SK-N-SH (cell line): ENCODE measurements at regions not wholly inside any gene's neighbourhood (a gene's known extent, or its start where the extent isn't known, plus 50 kb on each side); places are given as distances from the start of the nearest gene placed in this dataset.

Source experiments
- CTCF ChIA-PET: fragments of 300-600, 350-600 bp; formaldehyde crosslinking; extraction: SDS; loops from one replicate; lab custom pipeline; 2021; lab: Yijun Ruan, JAX
- POLR2A ChIA-PET: fragments of 350-600 bp; sonication (Branson Sonifier 250); formaldehyde crosslinking; extraction: SDS; loops from one replicate; lab custom pipeline; 2020; ENCODE audit warnings: antibody characterized with exemption, inconsistent platforms; lab: Yijun Ruan, JAX
- DNase-seq: peaks from one replicate; pipeline ENCODE4 v3.0.0; 2012
- H2AFZ ChIP-seq: fragments of 200-600 bp; sonication (generic); 2 replicates; pipeline ENCODE4 v1.8.1; 2016; ENCODE audit warnings: antibody characterized with exemption, mild to moderate bottlenecking, low read depth
- H3F3A ChIP-seq: fragments of 200-600 bp; sonication (generic); replicated peaks from 2 replicates; pipeline ENCODE3; 2016; ENCODE audit warnings: antibody characterized with exemption, mild to moderate bottlenecking; ENCODE audit not compliant: insufficient read depth
- H3K27ac ChIP-seq, 2 experiments: fragments of 200-500 bp in 1 of 2; fragments of 200-600 bp in 1 of 2; sonication (Bioruptor generic) in 1 of 2; sonication (generic), shearing (Covaris generic) in 1 of 2; 2 replicates each; pipeline versions ENCODE4 v1.5.1 to v1.6.1; 2014 to 2016; ENCODE audit warnings: low read depth in 2 of 2, inconsistent platforms in 1 of 2, low read length in 1 of 2, mild to moderate bottlenecking in 1 of 2, mixed read lengths in 1 of 2
- H3K27me3 ChIP-seq: fragments of 200-600 bp; sonication (generic), shearing (Covaris generic); 2 replicates; pipeline ENCODE4 v1.6.1; 2016; ENCODE audit warnings: mixed run types; ENCODE audit not compliant: insufficient read depth
- H3K36me3 ChIP-seq, 2 experiments: fragments of 200-500 bp in 1 of 2; fragments of 200-600 bp in 1 of 2; sonication (Bioruptor generic) in 1 of 2; sonication (generic) in 1 of 2; replicated peaks in 1 of 2; 2 replicates each; pipeline versions ENCODE3 to v1.5.1; 2014 to 2016; ENCODE audit warnings: low read length in 1 of 2, mild to moderate bottlenecking in 1 of 2; ENCODE audit not compliant: insufficient read depth in 2 of 2, control insufficient read depth in 1 of 2
- H3K4me1 ChIP-seq, 2 experiments: fragments of 200-500 bp in 1 of 2; fragments of 200-600 bp in 1 of 2; sonication (Bioruptor generic) in 1 of 2; sonication (generic), shearing (Covaris generic) in 1 of 2; 2 replicates each; pipeline versions ENCODE4 v1.5.1 to v1.6.1; 2014 to 2016; ENCODE audit warnings: low read depth in 1 of 2, low read length in 1 of 2, mixed run types in 1 of 2; ENCODE audit not compliant: insufficient read depth in 2 of 2, control insufficient read depth in 1 of 2
- H3K4me2 ChIP-seq: fragments of 200-600 bp; sonication (generic), shearing (Covaris generic); 2 replicates; pipeline ENCODE4 v1.6.1; 2017; ENCODE audit warnings: mixed run types
- H3K4me3 ChIP-seq, 2 experiments: fragments of 200-500 bp in 1 of 2; fragments of 200-600 bp in 1 of 2; sonication (Bioruptor generic) in 1 of 2; sonication (generic), shearing (Covaris generic) in 1 of 2; 2 replicates each; pipeline versions ENCODE4 v1.5.1 to v1.8.1; 2014 to 2016; ENCODE audit warnings: low read depth in 2 of 2, inconsistent platforms in 1 of 2, low read length in 1 of 2, mild to moderate bottlenecking in 1 of 2, mixed read lengths in 1 of 2, moderate library complexity in 1 of 2
- H3K79me2 ChIP-seq: fragments of 200-600 bp; sonication (generic); 2 replicates; pipeline ENCODE4 v1.8.1; 2017; ENCODE audit warnings: mild to moderate bottlenecking; ENCODE audit not compliant: insufficient read depth
- H3K9ac ChIP-seq: fragments of 200-600 bp; sonication (generic); 2 replicates; pipeline ENCODE4 v1.6.1; 2017; ENCODE audit warnings: mixed run types
- H3K9me2 ChIP-seq: fragments of 200-600 bp; sonication (generic); 2 replicates; pipeline ENCODE4 v1.6.1; 2017; ENCODE audit warnings: mixed run types
- H3K9me3 ChIP-seq: fragments of 200-600 bp; sonication (generic); 2 replicates; pipeline ENCODE4 v1.6.1; 2017; ENCODE audit warnings: mixed run types, mild to moderate bottlenecking, moderate library complexity
- H4K20me1 ChIP-seq: fragments of 200-600 bp; sonication (generic); 2 replicates; pipeline ENCODE4 v1.6.1; 2017; ENCODE audit warnings: mild to moderate bottlenecking, mixed run types; ENCODE audit not compliant: insufficient read depth
- CHD2 ChIP-seq: fragments of 150-350 bp; IDR thresholded peaks from 2 replicates; pipeline ENCODE4 v1.6.1; 2018; ENCODE audit warnings: low read length; ENCODE audit not compliant: partially characterized antibody
- EP300 ChIP-seq, 2 experiments: IDR thresholded peaks; 2 replicates each; pipeline versions ENCODE4 v1.4.0 to v1.6.1; 2012; ENCODE audit warnings: borderline replicate concordance in 1 of 2, low read depth in 1 of 2, low read length in 1 of 2
- FOXJ3 ChIP-seq: sonication (generic); formaldehyde crosslinking; IDR thresholded peaks from 2 replicates; pipeline ENCODE4 v1.5.1; 2020; ENCODE audit warnings: mild to moderate bottlenecking, missing genetic modification reagents
- FOXM1 ChIP-seq: IDR thresholded peaks from 2 replicates; pipeline ENCODE4 v1.4.0; 2012; ENCODE audit warnings: low read depth, mild to moderate bottlenecking
- GABPA ChIP-seq: IDR thresholded peaks from 2 replicates; pipeline ENCODE4 v1.4.0; 2012; ENCODE audit warnings: low read depth, mild to moderate bottlenecking
- GATA2 ChIP-seq: sonication (generic); formaldehyde crosslinking; IDR thresholded peaks from 2 replicates; pipeline ENCODE4 v1.5.0; 2020; ENCODE audit warnings: mild to moderate bottlenecking, missing genetic modification reagents
- JUND ChIP-seq: IDR thresholded peaks from 2 replicates; pipeline ENCODE4 v1.4.0; 2012
- MEF2A ChIP-seq: IDR thresholded peaks from 2 replicates; pipeline ENCODE4 v1.4.0; 2012; ENCODE audit warnings: low read depth, borderline replicate concordance
- MXI1 ChIP-seq: IDR thresholded peaks from 2 replicates; pipeline ENCODE4 v1.6.1; 2012; ENCODE audit warnings: mild to moderate bottlenecking, low read depth, low read length, improper control_type of control experiment
- NFIC ChIP-seq: IDR thresholded peaks from 2 replicates; pipeline ENCODE4 v1.4.0; 2012; ENCODE audit warnings: borderline replicate concordance
- RAD21 ChIP-seq: IDR thresholded peaks from 2 replicates; pipeline ENCODE4 v1.6.1; 2012; ENCODE audit warnings: mild to moderate bottlenecking, low read length
- RFX5 ChIP-seq: IDR thresholded peaks from 2 replicates; pipeline ENCODE4 v1.6.1; 2012; ENCODE audit warnings: mild to moderate bottlenecking, improper control_type of control experiment, low read length
- RXRA ChIP-seq: IDR thresholded peaks from 2 replicates; pipeline ENCODE4 v1.4.0; 2012; ENCODE audit warnings: low read depth, mild to moderate bottlenecking, borderline replicate concordance
- SIN3A ChIP-seq: IDR thresholded peaks from 2 replicates; pipeline ENCODE4 v1.6.1; 2012; ENCODE audit warnings: low read depth, mild to moderate bottlenecking, low read length, moderate library complexity, borderline replicate concordance
- TEAD4 ChIP-seq: IDR thresholded peaks from 2 replicates; pipeline ENCODE4 v1.4.0; 2012; ENCODE audit warnings: mild to moderate bottlenecking, borderline replicate concordance; ENCODE audit not compliant: insufficient read depth
- whole genome bisulfite sequencing: methylation state at CpG from one replicate; pipeline ENCODE4 v1.1.6; 2017; ENCODE audit warnings: low lambda C conversion rate; 5-methylcytosine and 5-hydroxymethylcytosine counted together
- TF ChIP-seq, protein P1 (sequence below): fragments of 200-600 bp; sonication (generic); IDR thresholded peaks from 2 replicates; pipeline ENCODE4 v1.6.1; 2017; ENCODE audit warnings: antibody characterized with exemption, mild to moderate bottlenecking, moderate library complexity
- TF ChIP-seq, protein P2 (sequence below): fragments of 150-350 bp; IDR thresholded peaks from 2 replicates; pipeline ENCODE4 v1.6.1; 2017; ENCODE audit warnings: antibody characterized with exemption, low read length, low read depth, borderline replicate concordance
- TF ChIP-seq, protein P3 (sequence below): IDR thresholded peaks from 2 replicates; pipeline ENCODE4; 2012

DNA sequence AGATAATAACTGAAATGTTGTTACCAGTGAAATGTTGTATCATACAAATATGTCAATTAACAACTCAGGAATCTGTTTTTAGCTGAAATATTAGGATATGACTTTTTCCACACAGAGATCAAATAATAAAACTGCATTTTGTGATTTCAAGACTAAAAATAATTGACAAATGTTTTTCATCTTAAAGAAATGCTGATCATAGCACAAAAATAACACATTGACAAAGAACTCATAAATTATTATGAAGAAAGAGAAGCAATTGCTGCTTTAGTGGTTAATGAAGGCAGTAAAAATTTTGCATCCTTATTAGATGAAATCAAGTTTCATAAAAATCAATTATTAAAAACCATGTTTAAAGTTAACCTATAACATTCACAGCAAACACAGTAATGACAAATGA is 1417.3 kb downstream of the OLFM4 start (continued):
- TF ChIP-seq, protein P1, sequence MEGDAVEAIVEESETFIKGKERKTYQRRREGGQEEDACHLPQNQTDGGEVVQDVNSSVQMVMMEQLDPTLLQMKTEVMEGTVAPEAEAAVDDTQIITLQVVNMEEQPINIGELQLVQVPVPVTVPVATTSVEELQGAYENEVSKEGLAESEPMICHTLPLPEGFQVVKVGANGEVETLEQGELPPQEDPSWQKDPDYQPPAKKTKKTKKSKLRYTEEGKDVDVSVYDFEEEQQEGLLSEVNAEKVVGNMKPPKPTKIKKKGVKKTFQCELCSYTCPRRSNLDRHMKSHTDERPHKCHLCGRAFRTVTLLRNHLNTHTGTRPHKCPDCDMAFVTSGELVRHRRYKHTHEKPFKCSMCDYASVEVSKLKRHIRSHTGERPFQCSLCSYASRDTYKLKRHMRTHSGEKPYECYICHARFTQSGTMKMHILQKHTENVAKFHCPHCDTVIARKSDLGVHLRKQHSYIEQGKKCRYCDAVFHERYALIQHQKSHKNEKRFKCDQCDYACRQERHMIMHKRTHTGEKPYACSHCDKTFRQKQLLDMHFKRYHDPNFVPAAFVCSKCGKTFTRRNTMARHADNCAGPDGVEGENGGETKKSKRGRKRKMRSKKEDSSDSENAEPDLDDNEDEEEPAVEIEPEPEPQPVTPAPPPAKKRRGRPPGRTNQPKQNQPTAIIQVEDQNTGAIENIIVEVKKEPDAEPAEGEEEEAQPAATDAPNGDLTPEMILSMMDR = no peak
- TF ChIP-seq, protein P2, sequence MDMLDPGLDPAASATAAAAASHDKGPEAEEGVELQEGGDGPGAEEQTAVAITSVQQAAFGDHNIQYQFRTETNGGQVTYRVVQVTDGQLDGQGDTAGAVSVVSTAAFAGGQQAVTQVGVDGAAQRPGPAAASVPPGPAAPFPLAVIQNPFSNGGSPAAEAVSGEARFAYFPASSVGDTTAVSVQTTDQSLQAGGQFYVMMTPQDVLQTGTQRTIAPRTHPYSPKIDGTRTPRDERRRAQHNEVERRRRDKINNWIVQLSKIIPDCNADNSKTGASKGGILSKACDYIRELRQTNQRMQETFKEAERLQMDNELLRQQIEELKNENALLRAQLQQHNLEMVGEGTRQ = no peak
- TF ChIP-seq TEAD4 = no peak
- TF ChIP-seq FOXJ3 (CRISPR knock-in tag) = no peak

- ChIA-PET CTCF (interaction anchor here (1.5 kb wide), 1 partner anchor 9 kb away, joined by 4 read pairs; no protein-coding TSS in a partner anchor), POLR2A (no interaction called here)
- no peak for TF ChIP-seq JUND
- no peak for TF ChIP-seq MXI1
- TF ChIP-seq NFIC = no peak
- TF ChIP-seq, protein P1 = peak; percentile 29; the same call in 1 of the 2 replicates
- no peak for TF ChIP-seq SIN3A
- no peak for TF ChIP-seq EP300 (IDR thresholded peaks at IDR 0.05; ENCODE audit: borderline replicate concordance in 1 of 2, low read depth in 1 of 2, low read length in 1 of 2)
- no peak for TF ChIP-seq RAD21
- TF ChIP-seq GATA2 = no peak
- H3K4me3 ChIP-seq = no peak overlapping the region
- H3K4me1 ChIP-seq = no peaks in the 10 kb centered on the region
- H3K9ac ChIP-seq = no peak overlapping the region
- no peak overlapping the region for H2AFZ ChIP-seq
- no peaks in the 10 kb centered on the region for H3K9me2 ChIP-seq
- H3K36me3 ChIP-seq = no peaks in the 10 kb centered on the region
- no peaks in the 10 kb centered on the region for H3K9me3 ChIP-seq
- no peak overlapping the region for H3K4me2 ChIP-seq
- H3F3A ChIP-seq = no peaks in the 10 kb centered on the region
- no peaks in the 10 kb centered on the region for H4K20me1 ChIP-seq
- 26% methylated on average over 1 of the region's 1 CpG for WGBS
- DNase-seq = peak; percentile 11
- H3K79me2 ChIP-seq = no peaks in the 10 kb centered on the region
- no peak overlapping the region for H3K27ac ChIP-seq
- H3K27me3 ChIP-seq = no peaks in the 10 kb centered on the region
These were observed 1421.3 kb downstream of the OLFM4 start for GRCh38 chr13:54449922-54450321.

DNA sequence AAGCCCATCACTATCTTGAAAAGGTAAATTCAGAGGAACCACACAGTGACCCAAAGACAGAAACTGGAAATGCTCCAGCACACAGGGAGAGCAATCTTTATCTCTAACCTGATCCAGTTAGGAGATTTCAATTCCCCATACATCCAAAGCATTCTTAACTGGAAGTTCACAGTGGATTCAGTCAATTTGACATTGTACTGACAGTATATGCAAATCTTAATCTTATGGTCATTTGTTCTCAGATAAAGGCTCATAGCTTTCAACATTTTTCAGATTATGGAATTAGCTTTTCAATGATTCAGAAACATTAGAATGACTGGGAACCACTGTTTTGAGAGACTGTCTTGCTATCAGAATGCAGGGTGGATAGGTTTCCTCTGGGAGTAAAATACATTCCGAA is 1455.6 kb downstream of the OLFM4 start:
- Histone ChIP-seq H3K9ac (no peak overlapping the region), H2AFZ (no peak overlapping the region), H3K27ac (no peak overlapping the region), H3K4me2 (no peak overlapping the region), H4K20me1 (no peaks in the 10 kb centered on the region), H3K79me2 (no peaks in the 10 kb centered on the region), H3K4me3 (no peak overlapping the region), H3K27me3 (no peaks in the 10 kb centered on the region), H3K36me3 (no peaks in the 10 kb centered on the region), H3K9me3 (no peaks in the 10 kb centered on the region), H3K4me1 (no peaks in the 10 kb centered on the region), H3F3A (no peaks in the 10 kb centered on the region), H3K9me2 (no peaks in the 10 kb centered on the region)
- 0% methylated on average over 1 of the region's 1 CpG for WGBS
- ChIA-PET POLR2A (no interaction called here), CTCF (no interaction called here)
- DNase-seq = no peak
- TF ChIP-seq RXRA (no peak), RFX5 (no peak), NFIC (no peak), CHD2 (no peak), SIN3A (no peak), FOXJ3 (CRISPR knock-in tag) (no peak), MEF2A (no peak), GABPA (no peak), RAD21 (no peak), MXI1 (no peak), JUND (no peak), FOXM1 (no peak)
- TF ChIP-seq, protein P3, sequence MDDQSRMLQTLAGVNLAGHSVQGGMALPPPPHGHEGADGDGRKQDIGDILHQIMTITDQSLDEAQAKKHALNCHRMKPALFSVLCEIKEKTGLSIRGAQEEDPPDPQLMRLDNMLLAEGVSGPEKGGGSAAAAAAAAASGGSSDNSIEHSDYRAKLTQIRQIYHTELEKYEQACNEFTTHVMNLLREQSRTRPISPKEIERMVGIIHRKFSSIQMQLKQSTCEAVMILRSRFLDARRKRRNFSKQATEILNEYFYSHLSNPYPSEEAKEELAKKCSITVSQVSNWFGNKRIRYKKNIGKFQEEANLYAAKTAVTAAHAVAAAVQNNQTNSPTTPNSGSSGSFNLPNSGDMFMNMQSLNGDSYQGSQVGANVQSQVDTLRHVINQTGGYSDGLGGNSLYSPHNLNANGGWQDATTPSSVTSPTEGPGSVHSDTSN = no peak
- TF ChIP-seq, protein P1 = no peak
